K562 (cell line): ENCODE measurements at regions not wholly inside any gene's neighbourhood (a gene's known extent, or its start where the extent isn't known, plus 50 kb on each side); places are given as distances from the start of the nearest gene placed in this dataset.

ENCODE experiments used
- ATAC-seq: fragments of 200-7000 bp; cut with Tn5 transposase; 3 replicates; pipeline ENCODE4 v1.9.1; 2020; ENCODE audit warnings: moderate library complexity
- BruUV-seq: library from RNA; stranded (reverse); fragments of 400-500 nt; replicated peaks from 2 replicates; lab custom pipeline; 2021; lab: Mats Ljungman, UMichigan
- CTCF ChIA-PET: fragments of 300-600 bp; formaldehyde crosslinking; extraction: SDS; loops from one replicate; lab custom pipeline; 2021; ENCODE audit warnings: low intra/inter-chr PET ratio; lab: Yijun Ruan, JAX
- POLR2A ChIA-PET: fragments of 300-600, 350-650 bp; sonication (Branson Sonifier 250); formaldehyde crosslinking; extraction: SDS; loops from one replicate; lab custom pipeline; 2021; ENCODE audit warnings: antibody characterized with exemption, inconsistent platforms; lab: Yijun Ruan, JAX
- DNase-seq, 4 experiments: peaks; one replicate each; pipeline versions ENCODE4 v3.0.0 to v3.0.0-alpha.2; 2011 to 2018; ENCODE audit warnings: low spot score in 3 of 4, mixed read lengths in 3 of 4; ENCODE audit errors: extremely low read depth in 1 of 4
- FAIRE-seq: peaks from 2 replicates; lab custom pipeline; 2011; peaks lifted over from hg19 to GRCh38; lab: Jason Lieb, UNC
- H2AFZ ChIP-seq: 2 replicates; pipeline ENCODE4 v1.6.0; 2011; ENCODE audit warnings: low read depth, low read length, control low read depth, inconsistent platforms
- H3K27ac ChIP-seq: fragments of 200-600 bp; 3 replicates; pipeline ENCODE4 v1.8.0; 2011; ENCODE audit warnings: low read depth, mild to moderate bottlenecking, control low read depth, inconsistent platforms, low read length, moderate library complexity, mixed read lengths; ENCODE audit errors: extremely low read depth
- H3K27me3 ChIP-seq, 2 experiments: fragments of 300-600 bp in 1 of 2; 2 replicates in 1 of 2; 3 replicates in 1 of 2; pipeline versions ENCODE4 v1.6.0 to v1.8.0; 2011; ENCODE audit warnings: inconsistent platforms in 2 of 2, low read length in 2 of 2, mild to moderate bottlenecking in 1 of 2, mixed read lengths in 1 of 2, moderate library complexity in 1 of 2; ENCODE audit not compliant: control insufficient read depth in 2 of 2, insufficient read depth in 2 of 2
- H3K36me3 ChIP-seq: fragments of 300-600 bp; 3 replicates; pipeline ENCODE4 v1.8.0; 2011; ENCODE audit warnings: mild to moderate bottlenecking, low read length, inconsistent platforms; ENCODE audit not compliant: control insufficient read depth, insufficient read depth
- H3K4me1 ChIP-seq, 2 experiments: fragments of 200-600 bp in 1 of 2; replicated peaks in 1 of 2; 2 replicates in 1 of 2; 3 replicates in 1 of 2; pipeline versions ENCODE4 v1.5.1 to v1.8.0; 2011; ENCODE audit warnings: inconsistent platforms in 2 of 2, low read length in 2 of 2, mild to moderate bottlenecking in 1 of 2, mixed read lengths in 1 of 2, moderate library complexity in 1 of 2; ENCODE audit not compliant: control insufficient read depth in 2 of 2, insufficient read depth in 2 of 2
- H3K4me2 ChIP-seq: 2 replicates; pipeline ENCODE4 v1.6.1; 2011; ENCODE audit warnings: low read length, control low read depth, inconsistent platforms, mixed read lengths; ENCODE audit not compliant: insufficient read depth
- H3K4me3 ChIP-seq: fragments of 200-600 bp; sonication (generic), shearing (Covaris generic); 2 replicates; pipeline ENCODE4 v1.5.1; 2016; ENCODE audit warnings: control low read depth, inconsistent platforms
- H3K79me2 ChIP-seq: fragments of 200-600 bp; 3 replicates; pipeline ENCODE4 v1.8.0; 2011; ENCODE audit warnings: low read length, inconsistent platforms; ENCODE audit not compliant: control insufficient read depth, insufficient read depth
- H3K9ac ChIP-seq, 2 experiments: 2 replicates each; pipeline versions ENCODE4 v1.6.0 to v1.6.1; 2011; ENCODE audit warnings: low read depth in 2 of 2, low read length in 2 of 2, control low read depth in 1 of 2, inconsistent platforms in 1 of 2, mild to moderate bottlenecking in 1 of 2, mixed read lengths in 1 of 2; ENCODE audit not compliant: insufficient read depth in 1 of 2
- H3K9me1 ChIP-seq: one replicate; pipeline ENCODE4 v1.6.0; 2011; ENCODE audit warnings: inconsistent platforms, mild to moderate bottlenecking, low read length, moderate library complexity; ENCODE audit not compliant: control insufficient read depth, insufficient read depth
- H3K9me3 ChIP-seq: replicated peaks from 2 replicates; pipeline ENCODE4 v1.5.1; 2011; ENCODE audit warnings: low read depth, low read length, inconsistent platforms; ENCODE audit not compliant: control insufficient read depth, insufficient read depth
- H4K20me1 ChIP-seq: replicated peaks from 2 replicates; pipeline ENCODE4 v1.6.1; 2011; ENCODE audit warnings: low read length, inconsistent platforms, mixed read lengths; ENCODE audit not compliant: control insufficient read depth, insufficient read depth
- BRF1 ChIP-seq: IDR thresholded peaks from 3 replicates; pipeline ENCODE4 v1.6.1; 2011; ENCODE audit warnings: borderline replicate concordance, mild to moderate bottlenecking; ENCODE audit not compliant: insufficient read length; ENCODE audit errors: extremely low read depth
- CCNT2 ChIP-seq: IDR thresholded peaks from 2 replicates; pipeline ENCODE4 v1.6.1; 2011; ENCODE audit warnings: borderline replicate concordance, low read depth, mild to moderate bottlenecking, moderate library complexity, mixed read lengths, low read length; ENCODE audit not compliant: insufficient read length; ENCODE audit errors: extremely low read depth
- EP300 ChIP-seq: IDR thresholded peaks from 2 replicates; pipeline ENCODE4 v1.6.1; 2012; ENCODE audit warnings: low read length, improper control_type of control experiment
- GATAD2B ChIP-seq: fragments of 450-650 bp; IDR thresholded peaks from 2 replicates; pipeline ENCODE4 v1.6.1; 2017; ENCODE audit warnings: mild to moderate bottlenecking, borderline replicate concordance
- HDAC3 ChIP-seq: fragments of 450-650 bp; IDR thresholded peaks from 2 replicates; pipeline ENCODE4 v1.6.1; 2018; ENCODE audit warnings: borderline replicate concordance, mild to moderate bottlenecking, moderate library complexity; ENCODE audit not compliant: partially characterized antibody
- KAT8 ChIP-seq: fragments of 450-650 bp; IDR thresholded peaks from 2 replicates; pipeline ENCODE4 v1.6.1; 2016; ENCODE audit warnings: low read depth, mild to moderate bottlenecking
- NFE2L1 ChIP-seq: fragments of 450-650 bp; IDR thresholded peaks from 2 replicates; pipeline ENCODE4 v1.6.1; 2016; ENCODE audit warnings: missing genetic modification characterization, low read depth, mild to moderate bottlenecking, missing compliant biosample characterization, moderate library complexity, borderline replicate concordance
- NFIC ChIP-seq: fragments of 450-650 bp; IDR thresholded peaks from 2 replicates; pipeline ENCODE4 v1.6.1; 2017; ENCODE audit warnings: mild to moderate bottlenecking, inconsistent platforms
- ZNF253 ChIP-seq: fragments of 250-450 bp; sonication (Bioruptor Pico); conservative IDR thresholded peaks from 2 replicates; pipeline ENCODE4 v1.6.1; 2021; ENCODE audit warnings: mild to moderate bottlenecking
- ZNF282 ChIP-seq: sonication (generic); formaldehyde crosslinking; IDR thresholded peaks from 2 replicates; pipeline ENCODE4 v1.8.1; 2023; ENCODE audit warnings: missing genetic modification reagents
- ZNF75A ChIP-seq: fragments of 450-650 bp; formaldehyde crosslinking; IDR thresholded peaks from 2 replicates; pipeline ENCODE4 v1.4.0; 2020; ENCODE audit warnings: mild to moderate bottlenecking
- WGBS: fragments of 100-300 bp; shearing (Covaris generic); methylation state at CpG from one replicate; pipeline ENCODE4 v1.1.6; 2016; ENCODE audit warnings: low coverage, mixed read lengths; ENCODE audit not compliant: insufficient coverage; ENCODE audit errors: missing lambda C conversion rate; 5-methylcytosine and 5-hydroxymethylcytosine counted together
- in situ Hi-C: fragments of 300-500 bp; cut with MboI; formaldehyde crosslinking; loops from 4 replicates; pipeline ENCODE4 v1.15.0; 2018; ENCODE audit warnings: inconsistent platforms, mixed read lengths
- intact Hi-C: fragments of 100-400 bp; cut with micrococcal nuclease; formaldehyde crosslinking; loops from 2 replicates; pipeline ENCODE4 v1.14.2; 2022
- TF ChIP-seq, protein P1 (sequence below): fragments of 450-650 bp; IDR thresholded peaks from 2 replicates; pipeline ENCODE4 v1.6.1; 2016; ENCODE audit warnings: low read depth, mild to moderate bottlenecking, moderate library complexity

DNA sequence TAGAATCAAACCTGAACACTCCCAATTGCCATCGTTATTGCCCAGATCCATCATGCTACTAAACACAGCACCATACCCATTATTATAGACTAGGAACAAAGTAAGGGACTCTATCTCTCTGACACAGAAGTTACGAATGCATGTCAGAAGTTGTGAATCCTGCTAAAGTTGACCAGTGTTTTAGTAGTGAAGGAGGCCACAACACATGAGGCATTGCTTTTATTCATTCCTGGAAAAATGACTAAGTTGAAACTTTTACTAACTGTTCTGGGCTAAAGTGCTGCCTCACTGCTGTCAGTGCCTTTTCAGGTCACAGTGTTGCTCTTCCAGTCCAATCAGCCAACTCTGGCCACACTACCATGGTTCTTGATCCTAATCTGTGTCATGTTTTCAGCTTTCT is 911.1 kb downstream of the TTLL7 start:
- ATAC-seq (no peak), DNase-seq (no peak), FAIRE-seq (no peak)
- Histone ChIP-seq H3K36me3 (no peaks in the 10 kb centered on the region), H3K27ac (no peak overlapping the region), H3K79me2 (no peaks in the 10 kb centered on the region), H2AFZ (no peak overlapping the region), H3K4me3 (no peak overlapping the region), H3K9me3 (no peaks in the 10 kb centered on the region), H3K9ac (no peak overlapping the region), H3K4me2 (no peak overlapping the region), H4K20me1 (no peaks in the 10 kb centered on the region), H3K27me3 (no peaks in the 10 kb centered on the region), H3K4me1 (no peaks in the 10 kb centered on the region), H3K9me1 (no peaks in the 10 kb centered on the region)
- WGBS, result 7% methylated on average over 2 of the region's 2 CpGs
- CTCF ChIA-PET, result no interaction called here
- intact Hi-C loops, result no loop called here
- in situ Hi-C loops, result no loop called here
- TF ChIP-seq HDAC3, result no peak
- TF ChIP-seq, protein P1, sequence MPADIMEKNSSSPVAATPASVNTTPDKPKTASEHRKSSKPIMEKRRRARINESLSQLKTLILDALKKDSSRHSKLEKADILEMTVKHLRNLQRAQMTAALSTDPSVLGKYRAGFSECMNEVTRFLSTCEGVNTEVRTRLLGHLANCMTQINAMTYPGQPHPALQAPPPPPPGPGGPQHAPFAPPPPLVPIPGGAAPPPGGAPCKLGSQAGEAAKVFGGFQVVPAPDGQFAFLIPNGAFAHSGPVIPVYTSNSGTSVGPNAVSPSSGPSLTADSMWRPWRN, result no peak
- POLR2A ChIA-PET, result no interaction called here
- no TSS peak for BruUV-seq

DNA sequence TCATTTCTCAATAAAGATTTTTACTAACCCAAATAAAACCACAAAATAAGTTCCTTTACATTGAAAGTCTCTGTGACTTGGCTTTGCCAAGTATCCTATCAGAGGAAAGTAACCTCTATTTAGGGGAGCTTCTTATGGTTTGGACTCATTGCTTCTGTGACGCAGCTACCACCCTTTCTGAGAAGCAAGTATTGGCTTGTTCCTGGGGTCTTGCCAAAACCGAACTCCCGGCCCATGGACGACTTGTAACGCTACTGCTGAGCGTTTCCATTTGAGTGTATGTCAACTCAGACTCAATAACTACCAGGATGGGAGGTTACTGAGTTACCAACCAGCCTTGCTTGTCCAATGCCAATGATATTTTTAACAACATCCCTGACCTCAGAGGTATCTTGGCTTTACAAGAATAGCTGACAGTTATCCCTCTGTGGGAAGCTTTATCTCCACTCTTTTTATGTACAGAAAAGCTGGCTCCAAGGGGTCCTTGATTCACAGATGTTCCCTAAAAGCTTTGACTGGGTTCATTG is 911.9 kb downstream of the TTLL7 start:
- H4K20me1 ChIP-seq, result no peaks in the 10 kb centered on the region
- DNase-seq (no peak), FAIRE-seq (no peak), ATAC-seq (no peak)
- no peaks in the 10 kb centered on the region for H3K27me3 ChIP-seq
- ChIA-PET CTCF (no interaction called here), POLR2A (no interaction called here)
- H3K4me1 ChIP-seq, result no peaks in the 10 kb centered on the region
- H3K9me1 ChIP-seq, result no peaks in the 10 kb centered on the region
- H3K27ac ChIP-seq, result no peak overlapping the region
- no peak overlapping the region for H2AFZ ChIP-seq
- H3K4me3 ChIP-seq, result no peak overlapping the region
- no peaks in the 10 kb centered on the region for H3K79me2 ChIP-seq
- intact Hi-C loops (no loop called here), in situ Hi-C loops (no loop called here)
- no TSS peak for BruUV-seq
- no peaks in the 10 kb centered on the region for H3K9me3 ChIP-seq
- 0% methylated on average over 6 of the region's 6 CpGs for WGBS
- H3K9ac ChIP-seq, result no peak overlapping the region
- no peak overlapping the region for H3K4me2 ChIP-seq
- no peak for TF ChIP-seq GATAD2B
- no peak for TF ChIP-seq ZNF75A (CRISPR knock-in tag)
- TF ChIP-seq KAT8, result no peak
- no peak for TF ChIP-seq NFE2L1 (tag)
- TF ChIP-seq EP300, result no peak
- no peak for TF ChIP-seq NFIC
- no peak for TF ChIP-seq ZNF253 (CRISPR knock-in tag)
- TF ChIP-seq ZNF282 (CRISPR knock-in tag), result no peak
- TF ChIP-seq CCNT2, result no peak
- no peak for TF ChIP-seq BRF1
- no peaks in the 10 kb centered on the region for H3K36me3 ChIP-seq
